GM18907 (cell line): ENCODE measurements at regions not wholly inside any gene's neighbourhood (a gene's known extent, or its start where the extent isn't known, plus 50 kb on each side); places are given as distances from the start of the nearest gene placed in this dataset.
A peak's percentile ranks its signal among the peaks of the same experiment; 100 is the strongest.

Experiments
- ATAC-seq: cut with Tn5 transposase; IDR thresholded peaks from one replicate; pipeline ENCODE4 v1.9.1; 2021; ENCODE audit warnings: mild to moderate bottlenecking, moderate library complexity; ENCODE audit not compliant: unreplicated experiment

GRCh38 chr2:121895723-121896571 lies 140.5 kb downstream of the TSN start:
- no peak for ATAC-seq

GRCh38 chr2:121897335-121897970 lies 142.0 kb downstream of the TSN start:
- peak; percentile 91 for ATAC-seq

DNA sequence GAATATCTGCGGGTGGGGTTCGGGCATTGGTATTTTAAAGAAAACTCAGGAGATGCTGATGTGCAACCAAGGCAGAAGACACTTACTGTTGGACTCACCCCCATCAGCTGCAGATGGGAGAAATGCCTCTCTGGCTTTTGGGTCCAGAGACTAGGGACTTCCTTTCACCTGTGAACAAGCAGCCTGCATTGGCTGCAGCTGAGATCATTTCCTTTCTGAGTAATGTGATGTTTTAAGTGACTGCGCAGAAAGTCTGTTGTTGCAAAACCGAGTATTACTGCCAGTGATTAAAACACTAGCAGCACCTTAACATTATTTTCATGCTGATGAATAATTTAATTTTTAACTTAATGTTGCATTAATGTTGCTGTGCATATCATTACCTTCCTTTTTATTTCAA lies 143.0 kb downstream of the TSN start:
- ATAC-seq: no peak

GRCh38 chr2:121900391-121900790 lies 144.9 kb downstream of the TSN start:
- ATAC-seq: no peak

GRCh38 chr2:121902171-121902591 lies 146.7 kb downstream of the TSN start:
- ATAC-seq: no peak

DNA sequence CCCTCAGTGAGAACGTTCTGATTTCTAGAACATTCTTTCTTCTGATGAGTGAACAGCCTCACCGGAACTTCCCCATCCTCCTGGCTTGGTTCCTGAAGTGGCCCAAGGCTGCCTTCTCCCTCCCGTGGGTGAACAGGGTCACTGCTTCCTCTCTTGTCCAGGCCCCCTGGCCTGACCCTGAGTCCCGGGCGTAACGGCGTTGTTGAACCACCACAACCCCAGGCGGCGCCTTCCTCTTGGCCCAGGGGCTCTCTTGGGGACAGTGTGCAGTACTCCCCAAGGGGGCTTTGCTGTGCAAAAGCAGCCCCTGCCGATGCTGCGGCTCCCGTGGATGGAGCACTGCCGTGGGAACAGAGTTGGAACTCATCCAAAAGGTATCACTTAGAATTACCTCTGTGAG lies 147.2 kb downstream of the TSN start:
- ATAC-seq: no peak

DNA sequence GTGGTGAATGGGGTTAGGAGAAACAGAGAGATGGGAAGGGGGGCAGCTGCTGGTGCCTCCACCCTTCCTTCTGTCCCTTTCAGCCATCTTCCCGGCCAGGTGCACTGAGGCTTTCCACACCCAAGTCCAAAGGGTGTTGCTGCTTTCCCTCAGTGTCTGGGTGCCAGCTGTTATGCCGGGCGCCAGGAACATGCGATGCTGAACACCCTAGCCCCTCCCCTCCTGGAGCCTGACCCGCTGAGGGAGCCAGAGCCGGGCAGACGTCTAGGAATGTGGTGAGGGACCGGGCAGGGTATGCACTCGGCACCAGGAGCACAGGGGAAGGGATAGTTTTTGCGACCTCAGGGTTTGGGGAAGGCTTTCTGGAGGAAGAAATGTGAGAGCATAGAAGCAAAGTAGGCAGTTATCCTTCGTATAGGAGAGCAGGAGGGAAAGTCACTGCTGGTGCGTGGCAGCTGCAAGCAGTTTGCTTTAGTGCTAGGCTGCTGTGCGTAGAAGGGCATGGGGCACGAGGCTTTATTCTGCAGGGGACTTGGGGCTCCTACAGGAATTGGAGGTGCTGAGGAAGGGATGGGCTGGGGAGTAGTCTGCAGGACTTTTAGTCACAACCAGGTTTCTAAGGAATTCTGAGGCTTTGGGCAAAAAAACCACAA lies 147.7 kb downstream of the TSN start:
- no peak for ATAC-seq

- no peak for ATAC-seq
Observed at GRCh38 chr2:121904656-121905055, 149.2 kb downstream of the TSN start.

DNA sequence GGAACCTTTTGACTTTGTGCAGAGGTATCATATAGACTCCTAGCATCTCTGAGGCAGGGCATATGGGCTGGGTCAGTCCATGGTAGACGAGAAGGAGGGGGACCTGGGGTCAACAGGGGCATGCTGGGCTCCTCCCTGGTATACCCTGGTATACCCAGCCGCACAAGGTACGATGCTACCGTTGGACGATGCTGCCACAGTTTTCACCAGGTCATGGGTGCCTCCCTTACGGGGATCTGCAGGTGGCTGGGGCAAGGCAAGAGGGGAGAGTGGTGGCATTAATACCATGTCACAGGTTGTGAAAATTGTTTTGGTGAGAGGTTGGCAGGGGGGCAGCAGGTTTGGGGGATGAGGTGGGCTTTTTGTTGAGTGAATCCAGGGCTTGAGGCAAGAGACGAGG lies 149.8 kb downstream of the TSN start:
- no peak for ATAC-seq

- no peak for ATAC-seq
Observed at GRCh38 chr2:121906170-121906569, 150.7 kb downstream of the TSN start.

GRCh38 chr2:121907928-121908327 lies 152.5 kb downstream of the TSN start:
- ATAC-seq: no peak

- ATAC-seq: no peak
Observed at GRCh38 chr2:121910139-121910538, 154.7 kb downstream of the TSN start.

GRCh38 chr2:121911036-121911435 lies 155.6 kb downstream of the TSN start:
- no peak for ATAC-seq

DNA sequence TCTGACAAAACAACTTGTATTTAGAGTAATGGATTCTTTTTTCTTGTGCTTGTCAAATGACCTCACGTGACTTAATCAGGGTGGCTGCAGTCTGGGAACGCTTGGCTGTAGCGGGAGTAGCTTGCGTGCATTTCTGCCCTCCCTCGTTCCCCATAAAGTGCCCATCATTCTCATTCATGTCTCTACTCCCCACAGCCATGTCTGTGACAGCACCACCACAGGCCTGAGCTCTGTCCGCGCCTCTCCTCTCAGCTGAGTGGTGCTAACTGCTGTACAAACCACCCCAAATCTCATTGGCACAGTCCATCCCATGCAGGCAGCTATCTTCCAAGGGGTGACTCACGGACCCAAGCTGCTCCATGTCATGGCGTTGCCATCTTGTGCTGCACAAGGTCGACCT lies 161.7 kb downstream of the TSN start:
- no peak for ATAC-seq

- no peak for ATAC-seq
Observed at GRCh38 chr2:121918231-121918630, 162.8 kb downstream of the TSN start.

GRCh38 chr2:121919803-121920202 lies 164.4 kb downstream of the TSN start:
- ATAC-seq: no peak

DNA sequence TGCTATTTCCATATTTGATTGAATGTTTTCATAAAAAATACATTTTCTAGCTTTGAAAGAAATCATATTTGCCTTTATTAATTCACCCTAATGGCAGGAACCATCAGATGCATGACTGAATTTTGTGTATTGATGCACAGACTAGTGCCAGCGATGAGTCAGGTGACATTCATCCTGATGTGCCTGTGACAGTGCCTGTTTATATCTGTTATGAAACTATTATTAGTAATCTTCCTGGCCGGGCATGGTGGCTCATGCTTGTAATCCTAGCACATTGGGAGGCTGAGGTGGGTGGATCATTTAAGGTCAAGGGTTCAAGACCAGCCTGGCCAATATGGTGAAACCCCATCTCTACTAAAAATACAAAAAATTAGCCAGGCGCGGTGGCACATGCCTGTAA lies 170.0 kb downstream of the TSN start:
- no peak for ATAC-seq

DNA sequence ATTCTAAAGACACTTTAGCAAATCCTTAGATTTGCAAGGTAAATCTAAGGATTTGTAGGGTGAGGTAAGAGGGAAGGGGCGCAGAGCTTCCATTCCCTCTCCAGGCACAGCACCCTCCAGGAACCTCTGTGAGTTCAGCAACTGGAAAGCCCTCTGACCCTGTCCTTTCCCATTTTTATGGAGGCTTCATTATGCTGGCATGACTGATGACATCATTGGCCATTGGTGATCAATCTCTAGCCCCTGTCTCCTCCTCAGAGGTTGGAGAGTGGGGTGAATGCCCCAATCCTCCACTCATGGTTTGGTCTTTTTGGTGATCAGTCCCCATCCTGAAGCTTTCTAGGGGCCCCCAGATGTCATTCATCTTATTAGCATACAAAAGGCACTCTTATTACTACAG lies 187.8 kb downstream of the TSN start:
- no peak for ATAC-seq

DNA sequence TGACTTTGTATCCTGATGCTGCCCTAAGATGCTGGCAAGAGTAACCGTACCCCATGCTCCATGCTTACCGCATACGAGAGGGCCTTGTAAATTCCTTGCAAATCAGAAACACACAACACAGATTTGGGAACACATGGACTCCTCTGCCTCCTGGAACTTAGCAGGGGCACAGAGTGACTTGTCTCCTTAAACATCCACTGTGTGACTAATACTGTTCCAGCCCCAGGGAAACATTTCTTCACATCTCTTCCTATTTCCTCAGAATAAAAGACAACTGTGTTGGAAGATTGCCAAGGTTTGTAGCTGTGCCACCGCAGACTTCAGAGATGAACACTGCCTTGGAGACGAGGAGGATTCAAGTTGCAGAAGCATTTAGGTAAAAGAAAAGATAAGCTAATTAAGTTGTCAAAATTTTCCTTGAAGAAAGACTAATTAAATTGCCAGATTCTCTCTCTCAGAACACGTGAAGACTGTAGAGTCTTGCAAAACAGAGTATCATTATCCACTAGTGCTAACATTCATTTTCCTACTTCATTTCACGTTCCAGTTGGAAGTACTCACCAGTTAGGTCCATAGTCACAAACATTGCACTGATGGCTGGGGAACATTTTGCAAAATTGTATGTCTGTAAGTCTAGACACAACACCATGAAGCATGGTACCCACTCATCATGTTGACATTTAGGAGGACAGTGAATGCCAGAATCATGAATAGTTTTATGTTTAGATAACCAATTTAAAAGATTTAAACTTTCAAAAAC lies 188.8 kb downstream of the TSN start:
- ATAC-seq: no peak

DNA sequence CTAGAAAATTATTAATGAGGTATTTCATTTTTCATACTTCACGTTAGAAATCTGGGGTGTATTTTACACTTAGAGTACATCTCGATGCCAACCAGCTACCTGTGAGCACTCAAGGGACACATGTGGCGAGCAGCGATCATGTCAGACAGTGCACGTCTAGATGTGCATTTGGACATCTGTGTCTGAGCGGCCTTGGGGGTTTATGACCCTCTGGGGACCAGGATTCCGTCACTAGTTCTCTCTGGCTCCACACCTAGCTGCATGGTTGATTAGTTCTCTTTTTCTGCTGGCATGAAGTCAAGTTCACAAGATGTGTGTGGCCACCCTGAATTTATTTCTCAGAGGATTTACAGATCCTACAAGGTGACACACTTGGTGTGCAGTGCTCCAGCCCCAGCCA lies 192.2 kb downstream of the TSN start:
- no peak for ATAC-seq

DNA sequence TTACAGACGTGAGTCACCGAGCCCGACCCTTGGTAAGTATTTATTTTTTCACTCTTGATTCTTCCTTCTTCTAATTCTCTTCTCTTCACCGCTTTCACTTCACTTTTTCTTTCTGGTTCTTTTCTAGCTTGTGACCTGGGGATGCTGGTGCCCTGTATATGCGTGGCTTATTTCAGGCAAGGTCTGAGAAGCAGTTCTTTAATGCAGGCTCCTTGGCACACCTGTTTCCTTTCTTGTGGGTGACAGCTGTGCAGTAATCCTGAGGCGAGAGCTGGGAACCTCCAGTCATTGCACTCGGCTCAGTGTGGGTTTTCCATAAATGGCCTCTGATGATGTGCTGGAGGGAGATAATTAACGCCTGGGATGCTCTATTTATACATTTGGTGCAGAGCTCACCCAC lies 193.8 kb downstream of the TSN start:
- no peak for ATAC-seq
